ENCODE measurements at regions not wholly inside any gene's neighbourhood (a gene's known extent, or its start where the extent isn't known, plus 50 kb on each side); places are given as distances from the start of the nearest gene placed in this dataset.
"Not testable (repeated sequence)": the region's sequence is repeated elsewhere in the genome, so short reads cannot be mapped to it uniquely, and the experiment has no call there.

- DNase-seq (ENCODE audit: low spot score); in situ Hi-C loops (cut with MboI; ENCODE audit: low sequenced_read_pairs, unreplicated experiment): not testable (repeated sequence)
Measured at GRCh38 chr3:130151555-130151954, 69.9 kb downstream of the ALG1L2 start.

DNA sequence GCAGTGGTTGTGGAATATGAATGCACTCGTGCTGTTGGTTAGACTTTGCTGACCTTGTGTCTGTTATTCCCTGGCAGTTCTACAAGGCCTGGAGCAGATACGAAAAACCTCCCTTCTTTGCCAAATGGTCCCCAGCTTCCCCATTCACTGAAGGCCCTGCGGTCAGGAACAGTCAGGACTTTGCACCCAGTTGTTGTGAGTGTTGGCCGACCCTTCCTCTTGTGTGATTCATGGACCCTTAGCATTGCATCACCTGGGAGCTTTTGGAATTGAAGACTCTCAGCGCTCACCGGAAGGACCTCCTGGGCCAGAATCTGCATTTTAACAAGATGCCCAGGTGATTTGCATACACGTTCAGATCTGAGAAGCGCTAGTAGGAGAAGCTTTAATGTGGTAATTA lies 71.6 kb downstream of the ALG1L2 start:
- in situ Hi-C loops (cut with MboI; ENCODE audit: low sequenced_read_pairs, unreplicated experiment); DNase-seq (ENCODE audit: low spot score): not testable (repeated sequence)

- DNase-seq (ENCODE audit: low spot score); in situ Hi-C loops (cut with MboI; ENCODE audit: low sequenced_read_pairs, unreplicated experiment): not testable (repeated sequence)
Measured at GRCh38 chr3:130155464-130155863, 73.8 kb downstream of the ALG1L2 start.

DNA sequence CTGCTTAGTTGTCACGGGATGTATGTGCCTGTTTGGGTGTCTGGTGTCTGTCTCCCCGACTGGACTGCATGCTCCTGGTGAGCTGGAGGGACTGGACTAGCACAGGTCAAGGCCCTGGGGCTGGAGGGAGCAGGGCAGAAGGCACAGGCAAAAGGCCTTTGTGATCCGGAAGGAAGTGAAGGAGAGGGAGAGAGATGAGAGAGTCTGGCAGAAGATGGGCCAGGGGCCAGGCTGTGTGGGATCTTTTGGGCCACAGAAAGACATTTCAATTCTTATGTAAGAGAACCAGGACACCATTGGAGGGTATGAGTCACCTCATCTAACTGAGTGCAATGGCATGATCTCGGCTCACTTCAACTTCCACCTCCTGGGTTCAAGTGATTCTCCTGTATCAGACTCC lies 85.2 kb downstream of the ALG1L2 start:
- DNase-seq (ENCODE audit: low spot score); in situ Hi-C loops (cut with MboI; ENCODE audit: low sequenced_read_pairs, unreplicated experiment): not testable (repeated sequence)

DNA sequence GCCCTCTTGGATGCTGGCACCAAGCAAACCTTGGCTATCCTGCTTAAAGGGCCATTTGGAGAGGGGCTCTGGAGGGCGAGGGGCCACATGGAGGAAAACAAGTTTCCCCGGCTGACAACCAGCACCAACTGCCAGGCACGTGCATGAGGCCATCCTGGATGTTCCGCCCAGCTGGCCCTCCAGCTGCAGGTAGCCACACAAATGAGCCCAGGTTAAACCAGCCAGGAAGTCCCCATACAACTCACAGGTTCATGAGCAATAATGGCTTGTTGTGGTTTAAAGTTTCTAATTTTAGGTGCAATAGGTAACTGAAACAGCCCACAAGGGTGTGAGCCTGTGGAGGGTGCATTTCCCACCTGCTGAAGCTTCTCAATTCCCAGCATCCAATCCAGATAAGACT lies 93.6 kb downstream of the ALG1L2 start:
- in situ Hi-C loops (cut with MboI; ENCODE audit: low sequenced_read_pairs, unreplicated experiment): not testable (repeated sequence)
- DNase-seq (ENCODE audit: low spot score): peak; percentile 21

DNA sequence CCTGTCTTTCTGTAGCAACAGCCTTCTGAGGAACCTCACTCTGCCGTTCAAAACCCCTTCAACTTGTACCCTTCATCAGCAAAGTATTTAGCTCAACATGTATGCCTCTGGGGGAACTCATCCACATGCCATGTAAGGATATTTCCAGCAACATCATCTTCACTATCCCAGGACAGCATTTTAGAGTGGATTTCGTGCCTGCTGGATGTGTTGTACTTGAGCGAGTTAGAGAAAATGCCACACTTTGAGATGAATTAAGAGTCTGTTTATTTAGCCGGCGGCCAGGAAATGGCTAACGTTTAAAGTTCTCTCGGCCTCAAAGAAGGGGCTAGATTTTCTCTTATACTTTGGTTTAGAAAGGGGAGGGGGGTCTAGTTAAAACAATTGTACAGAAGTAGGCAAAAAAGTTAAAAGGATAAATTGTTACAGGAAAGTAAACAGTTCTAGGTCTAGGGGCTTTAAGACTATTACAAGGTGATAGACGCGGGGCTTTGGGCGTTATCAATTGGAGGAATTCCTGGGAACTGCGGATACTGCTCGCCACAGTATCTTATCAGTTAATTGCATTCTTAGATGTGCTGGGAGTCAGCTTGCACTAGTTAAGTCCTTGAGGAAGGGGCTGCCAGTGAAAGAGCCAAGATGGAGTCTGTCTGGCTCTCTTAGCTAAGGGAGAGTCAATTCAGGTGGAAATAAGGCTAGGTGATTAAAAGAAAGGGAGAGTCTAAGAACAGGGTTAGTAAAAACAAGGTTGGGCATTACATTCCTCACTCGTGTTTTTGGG lies 95.0 kb downstream of the ALG1L2 start:
- in situ Hi-C loops (cut with MboI; ENCODE audit: low sequenced_read_pairs, unreplicated experiment); DNase-seq (ENCODE audit: low spot score): not testable (repeated sequence)

GRCh38 chr3:130178835-130179234 lies 97.2 kb downstream of the ALG1L2 start:
- in situ Hi-C loops (cut with MboI; ENCODE audit: low sequenced_read_pairs, unreplicated experiment): not testable (repeated sequence)
- peak; percentile 7 for DNase-seq (ENCODE audit: low spot score)

- in situ Hi-C loops (cut with MboI; ENCODE audit: low sequenced_read_pairs, unreplicated experiment): not testable (repeated sequence)
- DNase-seq (ENCODE audit: low spot score): peak; percentile 4
Measured at GRCh38 chr3:130179353-130179970, 97.8 kb downstream of the ALG1L2 start.

GRCh38 chr3:130182475-130182874 lies 100.8 kb downstream of the ALG1L2 start:
- DNase-seq (ENCODE audit: low spot score); in situ Hi-C loops (cut with MboI; ENCODE audit: low sequenced_read_pairs, unreplicated experiment): not testable (repeated sequence)

DNA sequence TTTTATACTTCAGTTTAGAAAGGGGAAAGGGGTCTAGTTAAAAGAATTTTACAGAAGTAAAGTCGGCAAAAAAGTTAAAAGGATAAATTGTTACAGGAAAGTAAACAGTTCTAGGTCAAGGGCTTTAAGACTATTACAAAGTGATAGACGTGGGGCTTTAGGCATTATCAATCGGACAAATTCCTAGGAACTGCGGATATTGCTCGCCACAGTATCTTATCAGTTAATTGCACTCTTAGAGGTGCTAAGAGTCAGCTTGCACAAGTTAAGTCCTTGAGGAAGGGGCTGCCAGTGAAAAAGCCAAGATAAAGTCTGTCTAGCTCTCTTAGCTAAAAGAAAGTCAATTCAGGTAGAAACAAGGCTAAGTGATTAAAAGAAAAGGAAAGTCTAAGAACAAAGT lies 102.1 kb downstream of the ALG1L2 start:
- DNase-seq (ENCODE audit: low spot score); in situ Hi-C loops (cut with MboI; ENCODE audit: low sequenced_read_pairs, unreplicated experiment): not testable (repeated sequence)

DNA sequence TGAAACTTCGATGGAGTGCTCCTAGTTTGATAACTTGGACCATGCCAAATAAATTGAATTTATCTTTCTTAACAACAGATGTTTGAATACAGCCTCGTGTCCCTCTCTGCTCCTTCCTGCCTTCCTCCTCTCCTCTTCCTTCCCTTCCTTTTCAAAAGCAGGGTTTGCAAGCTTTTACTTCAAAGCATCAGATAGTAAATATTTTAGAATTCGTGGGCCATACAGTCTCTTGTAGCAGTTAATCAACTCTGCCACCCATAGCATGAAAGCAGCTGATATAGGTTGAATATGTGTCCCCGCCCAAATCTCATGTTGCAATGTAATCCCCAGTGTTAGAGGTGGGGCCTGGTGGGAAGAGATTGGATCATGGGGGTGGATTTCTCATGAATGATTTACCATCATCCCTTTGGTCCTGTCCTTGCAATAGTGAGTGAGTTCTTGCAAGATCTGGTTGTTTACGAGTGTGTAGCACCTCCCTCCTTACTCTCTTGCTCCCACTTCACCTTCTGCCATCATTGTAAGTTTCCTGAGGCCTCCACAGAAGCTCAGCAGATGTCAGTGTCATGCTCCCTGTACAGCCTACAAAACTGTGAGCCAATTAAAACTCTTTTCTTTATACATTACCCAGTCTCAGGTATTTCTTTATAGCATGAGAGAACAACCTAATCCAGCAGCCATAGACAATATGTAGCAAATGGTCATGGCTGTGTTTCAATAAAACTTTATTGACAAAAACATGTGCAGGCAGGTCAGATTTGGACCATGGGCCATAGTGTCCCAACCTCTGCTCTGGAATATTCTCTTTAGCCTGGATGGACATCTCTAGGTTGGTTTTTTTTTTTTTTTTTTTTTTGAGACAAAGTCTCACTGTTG lies 102.8 kb downstream of the ALG1L2 start:
- in situ Hi-C loops (cut with MboI; ENCODE audit: low sequenced_read_pairs, unreplicated experiment); DNase-seq (ENCODE audit: low spot score): not testable (repeated sequence)

- in situ Hi-C loops (cut with MboI; ENCODE audit: low sequenced_read_pairs, unreplicated experiment); DNase-seq (ENCODE audit: low spot score): not testable (repeated sequence)
Measured at GRCh38 chr3:130201272-130201671, 119.6 kb downstream of the ALG1L2 start.

- DNase-seq (ENCODE audit: low spot score); in situ Hi-C loops (cut with MboI; ENCODE audit: low sequenced_read_pairs, unreplicated experiment): not testable (repeated sequence)
Measured at GRCh38 chr3:130203633-130204032, 122.0 kb downstream of the ALG1L2 start.

DNA sequence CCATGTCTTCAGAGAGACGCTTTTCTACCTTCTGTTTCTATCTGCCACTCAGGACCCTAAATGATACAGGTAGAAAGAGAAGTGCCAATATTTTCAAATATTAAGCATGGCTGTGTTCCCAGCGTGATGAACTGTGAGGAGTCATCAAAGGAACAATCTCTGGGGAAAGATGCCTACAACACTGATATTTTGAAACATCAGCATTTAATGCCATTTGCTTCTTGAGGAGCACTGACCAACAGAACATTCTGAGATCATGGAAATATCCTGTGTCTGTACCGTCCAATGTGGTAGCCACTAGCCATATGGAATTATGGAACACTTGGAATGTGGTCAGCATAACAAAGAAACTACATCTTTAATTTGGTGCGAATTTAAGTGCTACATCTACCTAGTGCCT lies 117.9 kb upstream of the COL6A5 start:
- in situ Hi-C loops (cut with MboI; ENCODE audit: low sequenced_read_pairs, unreplicated experiment): no loop called here
- TF ChIP-seq, protein P1, sequence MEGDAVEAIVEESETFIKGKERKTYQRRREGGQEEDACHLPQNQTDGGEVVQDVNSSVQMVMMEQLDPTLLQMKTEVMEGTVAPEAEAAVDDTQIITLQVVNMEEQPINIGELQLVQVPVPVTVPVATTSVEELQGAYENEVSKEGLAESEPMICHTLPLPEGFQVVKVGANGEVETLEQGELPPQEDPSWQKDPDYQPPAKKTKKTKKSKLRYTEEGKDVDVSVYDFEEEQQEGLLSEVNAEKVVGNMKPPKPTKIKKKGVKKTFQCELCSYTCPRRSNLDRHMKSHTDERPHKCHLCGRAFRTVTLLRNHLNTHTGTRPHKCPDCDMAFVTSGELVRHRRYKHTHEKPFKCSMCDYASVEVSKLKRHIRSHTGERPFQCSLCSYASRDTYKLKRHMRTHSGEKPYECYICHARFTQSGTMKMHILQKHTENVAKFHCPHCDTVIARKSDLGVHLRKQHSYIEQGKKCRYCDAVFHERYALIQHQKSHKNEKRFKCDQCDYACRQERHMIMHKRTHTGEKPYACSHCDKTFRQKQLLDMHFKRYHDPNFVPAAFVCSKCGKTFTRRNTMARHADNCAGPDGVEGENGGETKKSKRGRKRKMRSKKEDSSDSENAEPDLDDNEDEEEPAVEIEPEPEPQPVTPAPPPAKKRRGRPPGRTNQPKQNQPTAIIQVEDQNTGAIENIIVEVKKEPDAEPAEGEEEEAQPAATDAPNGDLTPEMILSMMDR (IDR thresholded peaks at IDR 0.05; ENCODE audit: borderline replicate concordance, control extremely low read depth, extremely low read depth, insufficient read depth, missing control alignments): no peak
- no peak for DNase-seq (ENCODE audit: low spot score)

All from GM13976 (cell line).